ENCODE measurements at regions not wholly inside any gene's neighbourhood (a gene's known extent, or its start where the extent isn't known, plus 50 kb on each side); places are given as distances from the start of the nearest gene placed in this dataset.

GRCh38 chr20:48281501-48281900 is 496.2 kb upstream of the SULF2 start:
- Mint-ChIP-seq H3K27ac (no peak overlapping the region), H3K4me3 (no peak overlapping the region), H3K36me3 (no peaks in the 10 kb centered on the region), H3K4me1 (peaks cover 0 to 3% of the 10 kb centered on the region in 2 donors), H3K27me3 (no peaks in the 10 kb centered on the region), H3K9me3 (peaks cover 0 to 2% of the 10 kb centered on the region in 2 donors)
- no peak for ATAC-seq (replicated peaks)
- DNase-seq: no peak

GRCh38 chr20:48278961-48279481 is 493.7 kb upstream of the SULF2 start:
- no peak for ATAC-seq (replicated peaks)
- DNase-seq: no peak
- Mint-ChIP-seq H3K9me3 (peaks cover 0 to 3% of the 10 kb centered on the region in 2 donors), H3K27me3 (peaks cover 0 to 4% of the 10 kb centered on the region in 2 donors), H3K4me3 (no peak overlapping the region), H3K4me1 (peaks cover 0 to 3% of the 10 kb centered on the region in 2 donors), H3K27ac (no peak overlapping the region), H3K36me3 (no peaks in the 10 kb centered on the region)

- no peak for ATAC-seq (replicated peaks)
Measured at GRCh38 chr20:48277266-48277665, 492.0 kb upstream of the SULF2 start.

GRCh38 chr20:48276021-48276342 is 490.7 kb upstream of the SULF2 start:
- DNase-seq: no peak
- H3K27ac Mint-ChIP-seq: no peak overlapping the region
- H3K9me3 Mint-ChIP-seq: peaks cover 3% of the 10 kb centered on the region in 2 donors
- H3K27me3 Mint-ChIP-seq: peaks cover 0 to 9% of the 10 kb centered on the region in 2 donors
- peaks cover 0 to 4% of the 10 kb centered on the region in 2 donors for H3K4me1 Mint-ChIP-seq
- H3K36me3 Mint-ChIP-seq: peaks cover 2 to 4% of the 10 kb centered on the region in 2 donors
- no peak overlapping the region for H3K4me3 Mint-ChIP-seq
- ATAC-seq (replicated peaks): no peak

More at GRCh38 chr20:48277266-48277665, 492.0 kb upstream of the SULF2 start:
- Mint-ChIP-seq H3K9me3 (peaks cover 3% of the 10 kb centered on the region in 2 donors), H3K27ac (no peak overlapping the region), H3K4me1 (peaks cover 0 to 4% of the 10 kb centered on the region in 2 donors), H3K36me3 (peaks cover 2 to 4% of the 10 kb centered on the region in 2 donors), H3K27me3 (peaks cover 0 to 9% of the 10 kb centered on the region in 2 donors), H3K4me3 (no peak overlapping the region)
- no peak for DNase-seq

- DNase-seq: no peak
Measured at GRCh38 chr20:48275286-48276020, 490.2 kb upstream of the SULF2 start.

GRCh38 chr20:48273843-48274242 is 488.6 kb upstream of the SULF2 start:
- Mint-ChIP-seq H3K4me1 (peaks cover 0 to 1% of the 10 kb centered on the region in 2 donors), H3K4me3 (no peak overlapping the region), H3K27me3 (peaks cover 0 to 11% of the 10 kb centered on the region in 2 donors), H3K27ac (no peak overlapping the region), H3K9me3 (peaks cover 3% of the 10 kb centered on the region in 2 donors), H3K36me3 (peaks cover 2 to 4% of the 10 kb centered on the region in 2 donors)
- DNase-seq (no peak), ATAC-seq (replicated peaks) (no peak)

More at GRCh38 chr20:48275286-48276020, 490.2 kb upstream of the SULF2 start:
- peaks cover 2 to 4% of the 10 kb centered on the region in 2 donors for H3K36me3 Mint-ChIP-seq
- peaks cover 3% of the 10 kb centered on the region in 2 donors for H3K9me3 Mint-ChIP-seq
- no peak for ATAC-seq (replicated peaks)
- H3K27ac Mint-ChIP-seq: no peak overlapping the region
- H3K4me3 Mint-ChIP-seq: no peak overlapping the region
- peaks cover 0 to 4% of the 10 kb centered on the region in 2 donors for H3K4me1 Mint-ChIP-seq
- H3K27me3 Mint-ChIP-seq: peaks cover 0 to 9% of the 10 kb centered on the region in 2 donors

- Mint-ChIP-seq H3K27ac (no peak overlapping the region), H3K27me3 (peaks cover 0 to 16% of the 10 kb centered on the region in 2 donors), H3K4me1 (peaks cover 0 to 1% of the 10 kb centered on the region in 2 donors), H3K4me3 (no peak overlapping the region), H3K9me3 (peaks cover 3 to 5% of the 10 kb centered on the region in 2 donors), H3K36me3 (peaks cover 2 to 4% of the 10 kb centered on the region in 2 donors)
- no peak for DNase-seq
- ATAC-seq (replicated peaks): no peak
Measured at GRCh38 chr20:48270885-48271284, 485.6 kb upstream of the SULF2 start.

GRCh38 chr20:48267860-48268633 is 482.8 kb upstream of the SULF2 start:
- peaks cover 3 to 4% of the 10 kb centered on the region in 2 donors for H3K9me3 Mint-ChIP-seq
- no peak overlapping the region for H3K27ac Mint-ChIP-seq
- H3K36me3 Mint-ChIP-seq: peaks cover 2 to 3% of the 10 kb centered on the region in 2 donors
- H3K4me3 Mint-ChIP-seq: no peak overlapping the region
- DNase-seq (no peak), ATAC-seq (replicated peaks) (no peak)
- H3K4me1 Mint-ChIP-seq: peaks cover 0 to 1% of the 10 kb centered on the region in 2 donors
- peaks cover 0 to 10% of the 10 kb centered on the region in 2 donors for H3K27me3 Mint-ChIP-seq

GRCh38 chr20:48266571-48266970 is 481.3 kb upstream of the SULF2 start:
- ATAC-seq (replicated peaks): no peak
- Mint-ChIP-seq H3K9me3 (peaks cover 0 to 2% of the 10 kb centered on the region in 2 donors), H3K27me3 (peaks cover 0 to 12% of the 10 kb centered on the region in 2 donors)

GRCh38 chr20:48265791-48266190 is 480.5 kb upstream of the SULF2 start:
- Mint-ChIP-seq H3K4me3 (no peak overlapping the region), H3K27ac (no peak overlapping the region), H3K9me3 (peaks cover 0 to 2% of the 10 kb centered on the region in 2 donors), H3K27me3 (peaks cover 0 to 13% of the 10 kb centered on the region in 2 donors), H3K4me1 (no peaks in the 10 kb centered on the region), H3K36me3 (no peaks in the 10 kb centered on the region)
- DNase-seq (no peak), ATAC-seq (replicated peaks) (no peak)

More at GRCh38 chr20:48266571-48266970, 481.3 kb upstream of the SULF2 start:
- DNase-seq: no peak
- no peaks in the 10 kb centered on the region for H3K36me3 Mint-ChIP-seq
- no peak overlapping the region for H3K4me3 Mint-ChIP-seq
- H3K27ac Mint-ChIP-seq: no peak overlapping the region
- no peaks in the 10 kb centered on the region for H3K4me1 Mint-ChIP-seq

- no peak for ATAC-seq (replicated peaks)
- DNase-seq: no peak
- peaks cover 4 to 22% of the 10 kb centered on the region in 2 donors for H3K27me3 Mint-ChIP-seq
- no peak overlapping the region for H3K27ac Mint-ChIP-seq
- no peak overlapping the region for H3K4me3 Mint-ChIP-seq
- no peaks in the 10 kb centered on the region for H3K36me3 Mint-ChIP-seq
- H3K9me3 Mint-ChIP-seq: peaks cover 3 to 4% of the 10 kb centered on the region in 2 donors
- H3K4me1 Mint-ChIP-seq: no peaks in the 10 kb centered on the region
Measured at GRCh38 chr20:48262955-48263354, 477.7 kb upstream of the SULF2 start.

- ATAC-seq (replicated peaks) (no peak), DNase-seq (no peak)
- no peaks in the 10 kb centered on the region for H3K4me1 Mint-ChIP-seq
- H3K27me3 Mint-ChIP-seq: peaks cover 6 to 22% of the 10 kb centered on the region in 2 donors
- H3K36me3 Mint-ChIP-seq: no peaks in the 10 kb centered on the region
- H3K9me3 Mint-ChIP-seq: peaks cover 2 to 3% of the 10 kb centered on the region in 2 donors
- no peak overlapping the region for H3K4me3 Mint-ChIP-seq
- H3K27ac Mint-ChIP-seq: no peak overlapping the region
Measured at GRCh38 chr20:48262466-48262865, 477.2 kb upstream of the SULF2 start.

- Mint-ChIP-seq H3K9me3 (peaks cover 2 to 3% of the 10 kb centered on the region in 2 donors), H3K36me3 (no peaks in the 10 kb centered on the region), H3K4me3 (no peak overlapping the region), H3K4me1 (no peaks in the 10 kb centered on the region), H3K27ac (no peak overlapping the region), H3K27me3 (peaks cover 6 to 22% of the 10 kb centered on the region in 2 donors)
- no peak for DNase-seq
- ATAC-seq (replicated peaks): no peak
Measured at GRCh38 chr20:48261398-48261910, 476.2 kb upstream of the SULF2 start.

- H3K27ac Mint-ChIP-seq: no peak overlapping the region
- peaks cover 4 to 7% of the 10 kb centered on the region in 2 donors for H3K9me3 Mint-ChIP-seq
- H3K27me3 Mint-ChIP-seq: peaks cover 6 to 22% of the 10 kb centered on the region in 2 donors
- H3K4me1 Mint-ChIP-seq: no peaks in the 10 kb centered on the region
- ATAC-seq (replicated peaks) (no peak), DNase-seq (no peak)
- H3K4me3 Mint-ChIP-seq: no peak overlapping the region
- peaks cover 0 to 2% of the 10 kb centered on the region in 2 donors for H3K36me3 Mint-ChIP-seq
Measured at GRCh38 chr20:48260129-48260756, 475.0 kb upstream of the SULF2 start.

Data from stimulated activated naive B cell treated with anti-CD40 and anti-IgM and Interleukin-4, amounts not matched to agents 10 μg/mL and 1 μg/mL and 100 μg/mL, for 72 hours (primary cell).